Medulla oblongata (tissue), 1 donor: ENCODE measurements at regions not wholly inside any gene's neighbourhood (a gene's known extent, or its start where the extent isn't known, plus 50 kb on each side); places are given as distances from the start of the nearest gene placed in this dataset.

Source experiments
- DNase-seq: peaks from one replicate; pipeline ENCODE4 v3.0.0-alpha.2; 2015; ENCODE audit errors: extremely low spot score

GRCh38 chr7:42373285-42373684 lies 136.3 kb upstream of the GLI3 start:
- DNase-seq, result no peak

- no peak for DNase-seq
These were observed 135.5 kb upstream of the GLI3 start for GRCh38 chr7:42372479-42372878.

- DNase-seq, result no peak
These were observed 122.9 kb upstream of the GLI3 start for GRCh38 chr7:42359946-42360345.

GRCh38 chr7:42351316-42351935 lies 114.4 kb upstream of the GLI3 start:
- no peak for DNase-seq

- no peak for DNase-seq
These were observed 113.8 kb upstream of the GLI3 start for GRCh38 chr7:42350801-42351200.

- no peak for DNase-seq
These were observed 111.6 kb upstream of the GLI3 start for GRCh38 chr7:42348631-42349030.

GRCh38 chr7:42348071-42348470 lies 111.1 kb upstream of the GLI3 start:
- DNase-seq, result no peak

- no peak for DNase-seq
These were observed 110.6 kb upstream of the GLI3 start for GRCh38 chr7:42347616-42348015.

- no peak for DNase-seq
These were observed 108.7 kb upstream of the GLI3 start for GRCh38 chr7:42345478-42346299.

- no peak for DNase-seq
These were observed 107.3 kb upstream of the GLI3 start for GRCh38 chr7:42344198-42344755.

- no peak for DNase-seq
These were observed 105.4 kb upstream of the GLI3 start for GRCh38 chr7:42342381-42342780.

- no peak for DNase-seq
These were observed 103.4 kb upstream of the GLI3 start for GRCh38 chr7:42340436-42340835.

GRCh38 chr7:42338916-42339540 lies 102.0 kb upstream of the GLI3 start:
- no peak for DNase-seq

- DNase-seq, result no peak
These were observed 101.4 kb upstream of the GLI3 start for GRCh38 chr7:42338231-42338915.

- DNase-seq, result no peak
These were observed 100.4 kb upstream of the GLI3 start for GRCh38 chr7:42337225-42337905.

- DNase-seq, result no peak
These were observed 95.7 kb upstream of the GLI3 start for GRCh38 chr7:42332605-42333222.

GRCh38 chr7:42319631-42320030 lies 82.6 kb upstream of the GLI3 start:
- no peak for DNase-seq

GRCh38 chr7:42315631-42316030 lies 78.6 kb upstream of the GLI3 start:
- DNase-seq, result no peak

- no peak for DNase-seq
These were observed 78.1 kb upstream of the GLI3 start for GRCh38 chr7:42315103-42315502.

GRCh38 chr7:42314696-42315095 lies 77.7 kb upstream of the GLI3 start:
- no peak for DNase-seq

GRCh38 chr7:42311195-42311594 lies 74.2 kb upstream of the GLI3 start:
- DNase-seq, result no peak
